HG03175 (cell line): ENCODE measurements at regions not wholly inside any gene's neighbourhood (a gene's known extent, or its start where the extent isn't known, plus 50 kb on each side); places are given as distances from the start of the nearest gene placed in this dataset.

ENCODE experiments used
- ATAC-seq: cut with Tn5 transposase; IDR thresholded peaks from one replicate; pipeline ENCODE4 v1.9.1; 2021; ENCODE audit warnings: mild to moderate bottlenecking, moderate library complexity; ENCODE audit not compliant: unreplicated experiment

GRCh38 chr9:134227451-134228411, 63.4 kb upstream of the RNU6ATAC start:
- ATAC-seq, result no peak

- ATAC-seq, result no peak
These were observed 64.3 kb upstream of the RNU6ATAC start for GRCh38 chr9:134228649-134229048.

- ATAC-seq, result no peak
These were observed 65.2 kb upstream of the RNU6ATAC start for GRCh38 chr9:134229466-134230091.

DNA sequence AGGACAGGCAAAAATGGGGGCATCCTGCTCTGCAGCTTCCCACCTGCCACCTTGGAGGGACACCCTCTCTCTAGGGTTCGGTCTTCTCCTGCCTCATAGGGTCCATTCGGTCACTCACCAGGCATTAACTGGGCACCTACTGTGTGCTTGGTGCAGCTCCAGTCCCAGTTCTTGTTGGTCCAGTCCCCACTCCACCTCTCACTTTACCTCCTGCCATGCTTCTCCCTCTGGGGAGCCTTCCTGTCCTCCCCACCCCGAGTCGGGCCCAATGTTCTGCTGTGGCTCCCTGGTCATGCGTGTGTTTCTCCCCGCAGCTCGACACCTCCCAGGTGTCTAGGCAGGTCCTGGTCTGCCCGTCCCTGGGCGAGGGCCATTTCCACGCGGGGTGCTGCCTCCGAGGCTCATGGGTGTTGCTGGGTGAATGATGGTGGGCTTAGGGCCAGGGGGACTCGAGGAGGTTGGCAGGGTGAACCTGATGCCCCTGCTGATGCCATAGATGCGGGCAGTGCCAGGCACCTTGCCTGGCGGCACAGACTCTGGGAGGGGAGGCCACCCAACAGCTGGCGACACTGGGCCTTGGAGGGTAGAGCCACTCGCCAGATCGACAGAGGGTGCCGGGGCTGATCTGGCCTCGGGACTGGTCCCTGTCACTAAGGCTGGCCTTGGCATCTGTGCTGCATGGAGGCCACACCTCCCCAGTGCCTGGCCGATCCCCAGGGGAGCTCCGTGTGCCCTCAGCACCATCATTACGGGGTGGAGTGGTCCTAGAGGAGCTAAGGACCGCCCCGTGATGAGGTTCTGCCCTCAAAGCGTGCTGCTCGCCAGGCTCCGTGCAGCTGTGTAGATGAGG, 66.0 kb upstream of the RNU6ATAC start:
- ATAC-seq, result no peak

DNA sequence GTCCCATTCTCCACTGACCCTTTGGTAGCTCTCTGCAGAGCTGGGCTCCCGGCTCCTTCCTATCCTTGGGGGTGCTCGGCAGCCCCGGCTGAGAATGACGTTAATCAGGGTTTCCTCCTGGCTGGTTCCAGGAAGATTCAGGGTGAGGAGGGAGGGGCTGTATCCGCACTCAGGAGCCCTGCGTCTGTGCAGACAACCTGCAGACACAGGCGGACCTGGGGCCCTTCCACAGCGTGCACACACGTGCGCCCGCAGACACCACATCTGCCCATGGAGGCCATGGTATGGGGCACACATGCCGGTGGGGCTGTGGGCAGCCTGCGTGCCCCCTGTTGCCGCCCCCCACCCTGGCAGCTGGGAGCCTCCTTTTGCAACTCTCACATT, 66.6 kb upstream of the RNU6ATAC start:
- ATAC-seq, result no peak

- ATAC-seq, result no peak
These were observed 67.0 kb upstream of the RNU6ATAC start for GRCh38 chr9:134231330-134231745.

DNA sequence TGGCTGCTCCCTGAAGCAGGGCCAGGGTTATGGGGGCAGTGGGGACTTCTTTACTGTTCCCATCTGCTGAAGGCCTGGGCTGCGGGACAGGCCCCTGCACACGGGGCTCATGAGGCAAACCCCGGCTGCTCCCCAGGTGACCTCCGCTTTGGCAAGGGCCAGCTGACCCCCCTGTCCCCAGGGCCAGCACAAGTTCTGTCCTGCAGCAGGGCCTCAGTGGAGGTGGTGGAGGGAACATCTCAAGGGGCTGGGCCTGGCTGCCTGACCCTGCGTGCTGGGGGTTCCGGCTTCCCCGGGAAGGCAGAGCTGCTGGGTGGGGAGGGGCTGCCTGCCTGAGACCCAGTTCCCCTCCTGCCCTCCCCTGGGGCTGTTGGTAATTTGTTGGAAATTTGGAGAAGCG, 67.4 kb upstream of the RNU6ATAC start:
- no peak for ATAC-seq

GRCh38 chr9:134233022-134233421, 68.7 kb upstream of the RNU6ATAC start:
- no peak for ATAC-seq

DNA sequence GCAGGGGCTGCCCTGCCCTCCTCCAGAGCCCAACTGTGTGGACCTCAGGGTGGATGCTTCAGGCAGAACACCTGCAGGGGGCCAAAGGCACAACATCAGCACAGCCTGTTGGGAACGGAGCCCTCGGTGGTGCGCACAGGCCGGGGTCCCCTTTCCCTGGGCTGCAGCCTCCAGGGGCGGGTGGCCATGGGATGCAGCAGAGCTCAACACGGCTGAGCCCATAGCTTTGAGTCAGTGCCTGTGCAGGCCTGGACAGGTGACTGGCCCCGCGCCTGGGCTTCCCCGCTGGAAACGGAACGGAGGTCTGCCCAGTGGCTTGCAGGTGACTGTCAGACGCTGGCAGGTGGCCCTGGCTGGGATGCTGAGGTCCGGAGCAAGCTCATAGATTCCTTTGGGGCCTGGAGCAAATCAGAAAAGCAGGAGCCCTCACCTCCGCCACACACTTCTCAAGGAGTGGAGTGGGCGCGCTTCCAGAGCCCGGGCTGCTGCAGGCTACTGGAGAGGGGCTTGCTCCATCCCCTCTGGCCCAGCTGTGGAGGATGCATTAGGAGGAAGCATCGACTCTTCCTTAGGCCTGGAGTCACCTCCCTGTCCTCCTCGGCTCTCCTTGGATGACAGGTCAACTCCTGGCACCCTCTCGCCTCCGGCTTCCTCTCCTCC, 69.8 kb upstream of the RNU6ATAC start:
- ATAC-seq, result no peak

DNA sequence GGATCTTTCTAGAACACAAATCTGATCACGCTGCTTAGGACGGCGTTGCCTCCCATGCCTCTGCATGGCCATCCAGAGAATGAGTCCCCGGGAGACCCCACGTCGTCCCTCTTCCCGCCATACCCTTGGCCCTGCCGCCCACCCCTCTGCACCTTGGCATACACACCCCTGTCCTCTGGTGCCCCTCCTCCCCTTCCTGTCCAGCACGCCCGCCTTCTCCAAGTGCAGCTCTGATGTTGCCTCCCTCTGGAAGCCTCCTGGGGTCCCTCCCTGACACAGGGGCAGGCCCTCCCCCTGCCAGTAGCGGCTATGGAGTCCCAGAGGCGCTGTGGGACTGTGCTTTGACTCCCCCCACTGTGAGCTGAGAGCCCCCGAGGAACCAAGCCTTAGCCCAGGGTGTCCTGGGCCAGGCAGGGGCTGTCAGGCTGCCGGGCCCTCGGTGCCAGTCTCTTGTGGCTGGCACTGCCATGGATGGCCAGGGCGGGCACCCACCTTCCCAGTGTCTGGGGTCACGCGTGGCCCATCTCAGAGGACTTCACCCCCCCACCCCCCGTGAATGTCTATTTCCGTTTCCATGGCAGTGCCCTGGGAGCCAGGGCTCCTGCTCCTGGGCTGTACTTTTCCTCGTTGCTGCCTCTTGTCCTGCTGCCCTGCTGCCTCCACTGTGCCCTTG, 70.5 kb upstream of the RNU6ATAC start:
- ATAC-seq, result no peak

- no peak for ATAC-seq
These were observed 71.0 kb upstream of the RNU6ATAC start for GRCh38 chr9:134235366-134235765.

GRCh38 chr9:134236001-134236421, 71.6 kb upstream of the RNU6ATAC start:
- ATAC-seq, result no peak

DNA sequence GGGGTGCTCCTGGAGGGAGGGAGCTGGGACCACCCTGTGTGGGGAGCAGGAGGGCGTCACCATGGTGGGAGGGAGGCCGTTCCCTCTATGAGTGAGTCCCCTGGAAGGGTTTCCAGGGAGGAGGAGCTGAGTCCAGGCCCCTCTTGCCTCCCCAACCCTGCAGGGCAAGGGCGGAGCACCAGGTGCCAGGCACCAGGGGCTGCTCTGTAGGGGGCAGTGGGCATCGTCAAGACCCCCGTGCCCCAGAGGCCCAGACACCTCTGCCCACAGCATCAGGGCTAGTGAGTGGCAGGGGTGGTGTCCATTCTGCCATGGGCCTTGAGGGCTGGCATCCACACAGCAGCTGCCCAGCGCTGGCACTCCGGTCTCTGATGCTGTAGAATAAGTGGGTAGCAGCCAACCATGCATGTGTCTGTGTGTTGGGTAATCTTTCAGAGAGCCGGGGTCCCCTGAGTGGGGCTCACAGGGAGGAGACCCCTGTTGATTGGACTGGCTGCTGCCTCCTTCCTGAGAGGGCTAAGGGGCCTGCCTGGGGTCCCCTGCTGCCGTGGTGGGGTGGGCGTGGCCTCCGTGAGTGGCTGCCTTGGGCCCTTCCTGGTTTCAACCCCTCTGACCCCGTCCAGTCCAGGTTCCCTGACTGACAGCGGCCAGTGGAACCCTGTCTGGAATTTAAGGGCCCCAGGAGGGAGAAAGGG, 72.7 kb upstream of the RNU6ATAC start:
- no peak for ATAC-seq

GRCh38 chr9:134237630-134238265, 73.4 kb upstream of the RNU6ATAC start:
- no peak for ATAC-seq

GRCh38 chr9:134239130-134239903, 75.0 kb upstream of the RNU6ATAC start:
- ATAC-seq, result no peak

GRCh38 chr9:134239939-134240338, 75.6 kb upstream of the RNU6ATAC start:
- ATAC-seq, result no peak

DNA sequence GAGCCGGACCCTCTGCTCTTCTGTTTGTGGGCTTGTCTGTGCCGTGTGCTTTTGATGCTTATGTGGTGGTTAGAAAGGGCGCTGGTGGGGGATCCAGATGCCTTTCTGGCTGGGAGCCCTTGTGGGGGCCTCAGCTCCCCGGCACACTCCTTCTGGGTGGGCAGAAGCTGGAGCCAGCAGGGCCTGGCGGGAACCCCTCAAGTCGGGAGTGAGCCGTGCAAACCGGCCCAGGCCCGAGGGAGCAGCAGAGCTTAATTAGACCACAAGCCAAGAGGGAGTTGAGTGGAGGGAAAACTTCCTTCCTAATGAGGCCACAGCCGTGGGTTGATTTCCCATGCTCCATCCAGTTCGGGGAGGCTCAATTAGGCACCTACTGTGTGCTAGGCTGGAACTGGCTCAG, 76.0 kb upstream of the RNU6ATAC start:
- no peak for ATAC-seq

DNA sequence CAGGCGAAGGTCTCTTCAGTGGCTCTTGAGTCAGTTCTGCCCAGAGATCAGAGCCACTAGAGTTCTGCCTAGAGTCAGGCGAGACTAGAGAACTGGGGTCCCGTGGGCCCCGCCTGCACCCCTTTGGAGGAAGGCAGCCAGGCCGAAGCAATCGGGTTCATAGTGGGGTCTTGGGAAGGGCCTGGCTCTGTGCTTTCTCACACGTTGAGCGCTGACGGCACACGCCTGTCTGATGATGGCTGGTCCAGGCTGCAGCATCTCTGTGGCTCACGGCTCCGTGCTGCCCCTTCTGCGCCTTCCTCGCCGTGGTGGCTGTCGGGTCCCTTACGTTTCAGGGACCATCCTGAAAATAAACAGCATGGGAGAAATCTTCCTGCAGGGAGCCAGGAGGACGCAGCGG, 78.3 kb upstream of the RNU6ATAC start:
- ATAC-seq, result no peak
